ENCODE measurements at regions not wholly inside any gene's neighbourhood (a gene's known extent, or its start where the extent isn't known, plus 50 kb on each side); places are given as distances from the start of the nearest gene placed in this dataset.

DNA sequence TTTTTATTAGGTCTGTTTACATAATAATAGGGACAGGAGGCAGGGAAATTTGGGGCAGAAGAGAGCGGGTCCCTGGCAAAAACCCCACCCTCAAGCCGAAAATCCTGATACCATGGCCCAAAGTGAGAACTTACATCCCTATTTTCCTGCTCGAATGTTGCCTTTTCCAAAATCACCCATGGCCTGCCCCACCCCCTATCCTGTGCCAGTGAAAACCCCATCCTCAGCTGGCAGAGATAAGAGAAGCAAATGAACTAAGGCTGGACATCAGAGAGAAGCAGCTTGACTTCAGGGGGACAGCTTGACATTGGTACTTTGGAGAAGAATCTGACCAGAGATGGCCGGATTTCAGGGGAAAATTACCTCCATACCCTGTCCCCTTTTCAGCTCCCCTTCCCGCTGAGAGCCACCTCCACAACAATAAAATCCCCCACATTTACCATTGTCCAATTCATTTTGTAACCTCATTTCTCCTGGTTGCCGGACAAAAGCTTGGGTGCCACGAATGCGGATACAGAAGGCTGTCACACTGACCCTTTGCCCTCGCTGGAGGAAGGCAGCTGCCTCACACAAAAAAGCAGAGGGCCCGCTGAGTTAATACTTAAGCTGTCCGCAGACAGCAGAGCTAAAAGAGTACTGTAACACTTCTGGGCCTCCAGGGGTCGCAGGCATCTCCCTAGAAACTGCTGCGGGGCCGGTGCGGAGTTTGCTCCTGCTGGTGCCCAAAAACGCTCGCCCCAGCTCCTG is 196.2 kb downstream of the SNCA start:
- Histone ChIP-seq H2BK120ac (ENCODE audit: low read depth, low read length, poor library complexity, severe bottlenecking) (no peak overlapping the region), H2BK5ac (ENCODE audit: insufficient read length, low read length) (no peak overlapping the region), H3K9me3 (ENCODE audit: control insufficient read depth, low read depth, low read length) (no peaks in the 10 kb centered on the region), H3K14ac (ENCODE audit: insufficient read depth, low read length) (no peak overlapping the region), H4K5ac (ENCODE audit: insufficient read length, low read depth, low read length) (no peak overlapping the region), H4K20me1 (ENCODE audit: control insufficient read depth, insufficient read depth, insufficient read length) (no peaks in the 10 kb centered on the region), H3K4me1 (ENCODE audit: insufficient read depth, low read length) (peaks cover 5% of the 10 kb centered on the region; the same call in 1 of the 2 replicates), H3K4me2 (ENCODE audit: insufficient read depth, insufficient read length, low read length) (no peak overlapping the region), H2BK12ac (ENCODE audit: insufficient read length, low read depth, low read length) (no peak overlapping the region), H3K27me3 (ENCODE audit: insufficient read depth, low read length) (no peaks in the 10 kb centered on the region), H2BK15ac (ENCODE audit: low read depth, low read length) (no peak overlapping the region), H2AK5ac (ENCODE audit: insufficient read length, low read length) (no peak overlapping the region), H3K56ac (ENCODE audit: insufficient read length, low read depth, low read length) (no peak overlapping the region), H3K4ac (ENCODE audit: low read depth, low read length) (no peak overlapping the region), H4K91ac (ENCODE audit: insufficient read length, low read depth, low read length) (no peak overlapping the region), H3K79me1 (ENCODE audit: insufficient read depth, low read depth, low read length, poor library complexity, severe bottlenecking) (no peaks in the 10 kb centered on the region), H3K23me2 (ENCODE audit: insufficient read length, low read depth, low read length, poor library complexity, severe bottlenecking) (no peaks in the 10 kb centered on the region), H3K23ac (ENCODE audit: insufficient read length, low read depth, low read length) (no peak overlapping the region), H2BK20ac (ENCODE audit: low read depth, low read length, poor library complexity, severe bottlenecking) (no peak overlapping the region), H3K27ac (ENCODE audit: insufficient read length, low read depth, low read length) (no peak overlapping the region), H3T11ph (ENCODE audit: low read length) (no peak overlapping the region), H3K79me2 (ENCODE audit: insufficient read depth, low read length) (no peaks in the 10 kb centered on the region), H4K8ac (replicated peaks; ENCODE audit: insufficient read length, low read depth, low read length) (no peak overlapping the region), H2AFZ (ENCODE audit: low read length) (peak overlapping the region; percentile 85), H3K9ac (ENCODE audit: extremely low read depth, insufficient read length, low read length) (no peak overlapping the region), H3K18ac (ENCODE audit: insufficient read length, low read depth, low read length) (no peak overlapping the region)
- Mint-ChIP-seq H3K27ac (0 out of 7 replicates have a peak overlapping the region, but pooled peaks of 1 of the 3 experiments have one; percentile 28), H3K36me3 (ENCODE audit: insufficient read depth in 1 of 3, low read depth in 3 of 3) (no peaks in the 10 kb centered on the region), H3K27me3 (ENCODE audit: low read depth) (peaks cover 8% of the 10 kb centered on the region), H3K4me3 (peak overlapping the region; percentile 19 to 58; a peak in 3 of 5 replicates), H3K9me3 (no peaks in the 10 kb centered on the region), H3K4me1 (peaks cover 7 to 9% of the 10 kb centered on the region in 2 experiments)
- TF ChIP-seq CTCF (conservative IDR thresholded peaks at IDR 0.05): peak; percentile 91
- DNase-seq: peak; percentile 95
- WGBS (ENCODE audit: extremely low coverage, insufficient read length, low lambda C conversion rate): no CpG with 5 or more reads among the region's 17 CpGs

All from H9 (cell line).